GM23248 (cell line): ENCODE measurements at regions not wholly inside any gene's neighbourhood (a gene's known extent, or its start where the extent isn't known, plus 50 kb on each side); places are given as distances from the start of the nearest gene placed in this dataset.

Source experiments
- EZH2 ChIP-seq: fragments of 200-600 bp; sonication (generic); IDR thresholded peaks from 2 replicates; pipeline ENCODE4 v1.6.1; 2018; ENCODE audit warnings: antibody characterized with exemption, mild to moderate bottlenecking; ENCODE audit not compliant: insufficient read depth, poor library complexity, severe bottlenecking
- EZH2phosphoT487 ChIP-seq: fragments of 200-600 bp; sonication (generic); IDR thresholded peaks from 2 replicates; pipeline ENCODE4 v1.6.1; 2018; ENCODE audit warnings: antibody characterized with exemption, moderate library complexity, mild to moderate bottlenecking, low read depth; ENCODE audit not compliant: insufficient read depth

GRCh38 chr3:194279101-194279500, 72.0 kb downstream of the CPN2 start:
- TF ChIP-seq EZH2 (no peak), EZH2phosphoT487 (no peak)
